HG02588 (cell line): ENCODE measurements at regions not wholly inside any gene's neighbourhood (a gene's known extent, or its start where the extent isn't known, plus 50 kb on each side); places are given as distances from the start of the nearest gene placed in this dataset.
"Not testable (repeated sequence)": the region's sequence is repeated elsewhere in the genome, so short reads cannot be mapped to it uniquely, and the experiment has no call there.

Experiments
- ATAC-seq: cut with Tn5 transposase; IDR thresholded peaks from one replicate; pipeline ENCODE4 v1.9.1; 2021; ENCODE audit warnings: mild to moderate bottlenecking, moderate library complexity; ENCODE audit not compliant: unreplicated experiment

DNA sequence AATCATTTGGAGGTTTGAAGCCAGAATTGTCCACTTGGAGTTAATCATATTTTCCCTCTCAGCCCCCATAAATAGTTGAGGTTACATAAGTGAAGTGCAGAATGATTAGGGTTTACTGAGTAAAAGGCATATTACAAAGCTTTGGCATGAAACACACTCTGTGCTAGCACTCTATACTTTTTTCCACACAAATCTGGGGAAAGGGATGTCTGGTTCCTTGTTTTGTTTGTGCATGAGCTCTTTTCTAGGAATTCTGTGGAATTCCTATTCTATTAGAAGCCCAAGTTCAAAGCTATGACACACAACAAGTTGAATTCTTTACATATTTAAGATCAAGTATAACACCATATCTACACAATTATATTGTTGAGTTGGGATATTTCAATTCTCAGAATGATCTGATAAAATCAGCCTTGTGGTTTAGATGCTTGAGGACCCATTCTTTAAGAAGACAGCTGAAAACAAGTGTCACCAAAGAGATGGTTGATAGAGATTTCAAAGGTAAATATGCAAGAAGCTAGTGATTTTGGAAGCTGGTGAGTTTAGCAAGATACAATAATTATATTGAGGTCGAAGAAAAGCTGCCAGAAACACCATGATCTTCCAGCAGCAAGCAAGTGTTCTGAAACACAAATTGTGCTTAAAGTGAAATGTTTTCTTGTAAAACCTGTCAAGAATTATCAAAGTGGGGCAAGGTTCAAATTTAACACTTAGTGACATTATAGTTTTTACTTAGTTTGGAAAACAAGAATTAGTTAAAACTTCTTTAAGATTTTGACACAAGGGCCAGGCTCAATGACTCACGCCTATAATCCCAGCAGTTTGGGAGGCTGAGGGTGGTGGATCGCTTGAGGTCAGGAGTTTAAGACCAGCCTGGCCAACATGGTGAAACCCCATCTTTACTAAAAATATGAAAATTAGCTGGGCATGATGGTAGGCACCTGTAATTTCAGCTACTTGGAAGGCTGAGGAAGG is 122.6 kb downstream of the INHBA start:
- no peak for ATAC-seq

DNA sequence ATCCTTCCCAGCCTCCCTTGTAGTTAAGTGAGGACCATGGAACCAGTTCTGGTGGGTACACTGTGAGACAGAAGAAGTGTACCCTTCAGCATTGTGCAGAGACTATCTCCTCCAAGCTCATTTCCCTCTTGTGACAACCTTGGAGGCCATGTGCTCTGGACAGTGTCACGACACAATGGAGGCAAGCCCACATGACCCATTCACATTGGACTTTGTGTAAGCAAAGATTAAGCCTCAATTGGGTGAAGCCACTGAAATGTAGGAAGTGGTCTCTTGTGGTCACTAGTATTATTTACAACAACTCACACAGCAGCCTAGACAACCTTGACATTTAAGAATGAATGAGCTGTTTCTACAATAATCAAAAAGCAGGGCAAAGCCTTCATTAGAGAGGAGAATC is 124.2 kb downstream of the INHBA start:
- no peak for ATAC-seq

DNA sequence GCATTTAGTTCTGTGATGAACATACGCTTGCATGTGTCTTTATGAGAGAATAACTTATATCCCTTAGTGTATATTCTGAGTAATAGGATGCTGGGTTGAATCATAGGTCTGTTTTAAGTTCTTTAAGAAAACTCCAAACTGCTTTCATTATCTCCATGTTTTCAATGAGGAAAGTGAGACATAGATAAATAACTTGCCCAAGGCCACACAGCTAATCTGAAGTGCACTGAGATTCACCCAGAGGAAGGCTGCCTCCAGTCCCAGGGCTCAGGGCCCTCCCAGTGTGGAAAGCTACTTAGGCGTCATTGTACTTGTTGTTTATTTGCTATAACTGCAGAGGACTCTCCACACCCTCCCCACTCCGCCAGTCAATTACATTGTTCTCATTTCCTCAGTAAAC is 126.7 kb downstream of the INHBA start:
- no peak for ATAC-seq

DNA sequence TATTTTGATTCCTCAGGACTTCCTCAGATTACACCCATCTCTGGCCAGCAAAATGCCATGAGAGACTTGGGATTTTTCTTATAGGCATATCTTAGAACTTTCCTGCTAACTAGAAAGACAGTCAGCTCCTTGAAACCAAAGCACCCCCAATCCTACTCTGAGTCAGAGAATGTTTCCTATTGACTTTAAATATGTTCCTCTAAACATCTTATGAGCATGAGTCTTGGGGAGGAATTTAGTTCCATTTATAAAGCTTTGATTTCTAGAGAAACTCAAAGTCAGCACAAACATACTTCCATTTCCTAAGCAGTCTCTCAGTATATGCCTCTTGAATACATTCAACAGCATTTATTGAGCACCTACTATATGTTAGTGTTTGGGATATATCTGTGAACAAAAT is 128.5 kb downstream of the INHBA start:
- ATAC-seq: no peak

DNA sequence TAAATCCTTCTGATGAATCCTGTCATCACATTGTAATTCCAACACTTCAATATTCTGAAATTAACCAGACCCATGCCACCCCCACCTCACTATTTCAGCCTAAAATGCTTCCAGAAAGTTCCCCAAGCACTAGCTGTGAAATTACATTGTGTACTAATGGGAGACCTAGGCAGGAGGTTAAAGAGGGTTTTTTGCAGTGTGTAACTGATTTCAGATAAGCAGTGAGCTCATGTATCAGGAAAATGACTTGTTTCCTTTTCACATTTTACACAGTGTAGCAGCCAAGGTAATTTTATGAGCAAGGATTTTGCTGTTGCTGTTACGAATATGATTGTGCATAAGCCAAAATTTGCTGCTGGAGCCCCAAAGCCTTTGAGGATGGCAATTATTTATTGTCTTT is 129.0 kb downstream of the INHBA start:
- ATAC-seq: no peak

DNA sequence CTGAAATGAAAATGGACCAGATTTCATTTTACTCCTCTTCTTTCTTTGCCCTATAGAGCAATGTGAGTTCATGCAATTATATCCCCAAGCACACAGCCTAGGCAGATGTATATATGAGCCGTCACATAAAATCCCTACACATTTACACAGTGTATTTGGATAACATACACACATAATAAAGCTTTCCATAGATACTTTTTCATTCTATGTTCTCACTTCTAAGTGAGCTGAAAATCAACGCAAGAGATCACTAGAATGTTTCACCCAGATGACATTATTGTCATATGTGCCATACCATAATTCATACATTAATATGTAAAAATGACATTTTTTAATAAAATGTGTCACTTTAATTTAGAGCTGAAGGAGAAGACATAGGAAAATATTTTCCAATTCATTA is 129.4 kb downstream of the INHBA start:
- no peak for ATAC-seq

DNA sequence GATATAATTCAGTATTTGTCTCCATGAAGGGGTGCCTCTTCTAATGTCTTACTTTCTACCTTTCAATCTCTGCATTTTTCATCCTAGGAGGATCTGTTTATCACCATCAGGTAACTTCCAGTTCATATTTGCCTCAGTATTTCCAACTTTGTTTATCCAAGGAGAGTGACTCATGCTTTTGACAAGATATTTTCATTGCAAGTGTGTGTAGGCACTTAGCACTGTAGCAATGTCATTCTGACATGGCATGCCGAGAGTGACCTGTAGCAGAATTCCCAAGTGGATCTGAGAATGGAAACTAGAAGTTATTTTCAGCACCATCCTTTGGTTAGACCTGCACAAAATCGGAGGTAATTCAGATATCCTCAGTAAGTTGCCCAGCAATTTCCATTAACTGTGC is 129.9 kb downstream of the INHBA start:
- ATAC-seq: no peak

DNA sequence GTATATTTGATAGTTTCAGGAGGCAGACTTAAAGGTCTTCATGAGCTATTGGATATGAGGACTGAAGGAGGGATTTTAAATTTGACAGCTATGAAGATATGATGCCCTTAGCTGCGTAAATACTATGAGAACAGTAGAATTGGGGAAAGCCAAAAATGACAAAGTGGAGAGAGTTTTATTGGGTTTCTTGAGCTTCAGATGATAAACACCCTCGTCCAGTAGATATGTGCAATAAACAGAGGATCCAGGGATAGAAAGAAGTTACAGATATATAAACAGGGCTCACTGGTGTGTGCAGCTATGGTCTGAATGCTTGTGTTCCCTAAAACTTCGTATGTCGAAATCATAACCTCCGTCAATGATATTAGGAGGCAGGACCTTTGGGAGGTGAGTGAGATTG is 131.3 kb downstream of the INHBA start:
- no peak for ATAC-seq

DNA sequence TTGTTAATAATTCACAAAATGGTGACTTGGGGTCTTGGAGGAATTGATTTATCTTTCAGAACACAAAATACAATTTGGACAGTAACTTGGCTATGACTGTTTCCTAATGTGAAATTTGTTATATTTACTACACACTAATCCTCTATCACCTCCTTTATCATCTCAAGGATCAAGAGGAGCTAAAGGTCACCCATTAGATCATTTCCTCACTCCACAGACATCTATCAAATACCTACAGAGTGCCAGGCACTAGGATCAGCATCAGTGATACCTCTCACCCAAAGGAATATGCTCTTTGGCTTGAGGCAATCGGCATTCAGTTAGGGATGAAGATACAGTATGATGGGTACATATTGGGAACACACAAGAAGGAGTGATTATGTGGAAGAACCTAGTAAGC is 132.1 kb downstream of the INHBA start:
- ATAC-seq: no peak

DNA sequence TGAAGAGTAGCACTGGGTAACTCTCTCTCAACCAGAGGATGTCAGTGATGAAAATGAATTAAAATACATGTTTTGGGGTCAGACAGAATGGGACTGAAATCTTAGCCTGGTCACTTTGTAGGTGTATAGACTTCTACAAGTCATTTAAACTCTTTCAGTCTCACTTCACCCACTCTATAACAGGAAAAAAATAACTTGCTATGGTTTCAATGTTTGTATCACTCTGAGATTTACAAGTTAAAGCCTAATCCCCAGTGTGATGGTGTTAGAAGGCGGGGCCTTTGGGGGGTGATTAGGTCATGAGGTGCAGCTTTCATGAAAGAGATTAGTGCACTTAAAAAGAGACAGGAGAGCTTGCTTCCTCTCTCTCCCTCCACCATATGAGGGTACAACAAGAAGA is 134.8 kb downstream of the INHBA start:
- peak; percentile 63 for ATAC-seq

DNA sequence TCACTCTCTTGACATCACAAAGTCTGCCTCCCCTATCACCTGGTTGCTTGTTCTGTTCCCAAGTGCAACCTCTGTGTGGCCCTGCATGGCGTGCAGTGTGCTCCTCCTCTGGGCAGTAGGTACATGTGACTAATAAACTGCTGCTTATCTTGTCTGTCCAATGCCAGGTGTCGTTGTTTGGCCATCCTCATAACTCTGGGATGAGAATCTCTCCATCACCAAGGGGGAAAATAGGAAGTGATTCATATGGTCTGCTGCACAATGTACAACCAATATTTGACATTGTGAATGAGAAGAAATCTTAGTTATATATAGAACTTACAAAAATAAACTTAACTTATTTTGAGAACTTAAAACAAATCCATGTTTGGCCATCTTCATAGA is 135.2 kb downstream of the INHBA start:
- no peak for ATAC-seq

DNA sequence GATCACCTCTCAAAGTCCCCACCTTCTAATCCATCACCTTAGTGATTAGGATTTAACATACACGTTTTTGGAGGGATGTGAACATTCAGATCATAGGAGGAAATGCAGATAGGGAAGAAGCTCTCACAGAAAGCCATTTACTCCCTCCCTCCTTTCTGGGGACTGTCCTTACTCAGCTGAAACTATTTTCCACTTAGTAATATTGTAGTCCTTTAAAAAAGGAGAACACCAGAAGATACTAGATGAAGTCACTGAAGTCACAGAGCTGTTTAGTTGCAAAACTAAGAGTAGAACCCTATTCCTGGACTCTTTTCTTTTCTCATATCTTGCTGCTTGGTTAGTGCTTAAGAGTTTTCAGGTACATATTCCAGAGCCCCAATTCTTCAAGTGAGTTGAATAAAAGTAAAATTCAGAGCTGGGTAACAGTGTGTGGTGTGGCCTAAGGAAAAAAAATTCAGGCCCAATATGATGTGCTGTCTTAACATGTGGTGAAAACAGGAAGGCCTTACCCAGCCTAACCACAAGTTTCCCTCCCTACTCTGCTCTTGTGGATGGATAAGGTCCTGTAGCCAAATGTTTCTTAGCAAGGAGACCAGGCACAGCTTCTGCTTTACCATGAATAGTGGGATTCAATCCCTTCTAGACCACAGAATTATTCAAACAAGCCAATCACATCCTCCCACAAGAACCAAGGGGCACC is 135.7 kb downstream of the INHBA start:
- no peak for ATAC-seq

DNA sequence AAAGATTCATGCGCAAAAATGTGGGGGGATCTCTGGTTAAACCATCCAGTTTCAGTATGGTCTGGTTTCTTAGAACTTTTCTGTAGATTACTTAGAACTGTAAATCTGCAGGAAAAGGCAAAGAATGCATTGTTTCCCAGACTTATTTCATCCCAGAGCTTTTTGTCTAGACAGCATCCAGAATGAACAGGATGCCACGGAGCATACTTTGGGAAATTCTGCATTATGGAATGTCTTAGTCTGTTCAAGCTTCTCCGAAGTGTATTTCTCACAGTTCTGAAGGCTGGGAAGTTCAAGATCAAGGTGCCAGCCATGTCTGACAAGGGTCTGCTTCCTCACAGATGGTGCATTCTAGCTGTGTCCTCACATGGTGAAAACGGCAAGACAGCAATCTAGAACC is 136.3 kb downstream of the INHBA start:
- no peak for ATAC-seq

DNA sequence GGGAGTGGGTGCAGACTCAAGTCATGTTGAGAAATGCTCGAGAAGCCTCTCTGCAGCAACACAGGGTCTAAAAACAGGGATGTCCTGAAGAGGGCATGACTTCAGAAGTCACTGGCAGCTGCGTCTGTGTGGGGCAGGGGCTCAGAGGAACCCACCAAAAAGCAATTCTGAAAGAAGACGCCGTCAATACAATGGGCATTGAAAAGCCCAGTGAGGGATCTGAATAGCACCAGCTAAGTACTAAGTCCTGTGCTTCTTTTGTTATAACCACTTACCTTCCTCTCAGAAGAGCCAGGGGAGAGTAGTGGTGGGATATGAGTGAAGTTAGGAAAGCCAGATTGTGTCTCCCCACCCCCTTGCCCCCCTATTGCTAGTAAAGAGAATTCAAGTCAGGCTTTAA is 137.2 kb downstream of the INHBA start:
- no peak for ATAC-seq

DNA sequence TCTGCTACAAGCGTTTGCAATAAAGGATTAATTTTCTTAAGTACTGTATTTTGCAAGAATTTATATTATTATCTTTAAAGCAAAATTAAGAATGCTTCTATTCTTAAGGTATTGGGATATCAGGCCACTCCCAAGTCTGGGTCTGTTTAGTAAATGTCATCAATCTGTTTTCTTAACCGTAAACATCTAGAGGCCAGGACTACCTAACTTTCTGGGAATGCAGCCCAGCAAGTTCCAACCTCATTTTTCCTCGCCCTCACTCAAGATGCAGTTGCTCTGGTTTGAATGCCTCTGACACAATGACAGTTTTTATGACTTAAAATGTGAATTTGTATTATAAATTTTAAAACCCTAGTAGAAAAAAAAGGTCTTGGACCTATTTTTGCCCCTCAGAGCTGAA is 143.5 kb downstream of the INHBA start:
- ATAC-seq: no peak

DNA sequence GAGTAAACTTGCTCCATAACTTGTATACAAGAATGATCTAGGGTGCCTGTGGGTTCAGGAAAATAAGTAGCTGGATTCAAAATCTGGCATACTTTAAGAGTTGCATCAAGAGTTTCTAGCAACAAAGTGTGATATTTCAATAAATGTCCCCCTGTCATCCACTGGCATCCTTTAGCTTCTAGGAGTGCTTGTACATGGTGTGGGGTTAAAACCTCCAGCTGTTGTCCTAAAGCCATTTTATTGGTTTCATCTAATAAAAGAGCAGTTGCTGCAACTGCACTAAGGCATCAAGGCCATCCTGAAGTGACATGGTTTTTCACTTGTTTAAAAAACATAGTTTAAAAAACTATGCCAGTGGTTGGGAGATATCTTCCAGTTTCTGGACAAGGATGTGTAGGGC is 148.4 kb downstream of the INHBA start:
- ATAC-seq: no peak

DNA sequence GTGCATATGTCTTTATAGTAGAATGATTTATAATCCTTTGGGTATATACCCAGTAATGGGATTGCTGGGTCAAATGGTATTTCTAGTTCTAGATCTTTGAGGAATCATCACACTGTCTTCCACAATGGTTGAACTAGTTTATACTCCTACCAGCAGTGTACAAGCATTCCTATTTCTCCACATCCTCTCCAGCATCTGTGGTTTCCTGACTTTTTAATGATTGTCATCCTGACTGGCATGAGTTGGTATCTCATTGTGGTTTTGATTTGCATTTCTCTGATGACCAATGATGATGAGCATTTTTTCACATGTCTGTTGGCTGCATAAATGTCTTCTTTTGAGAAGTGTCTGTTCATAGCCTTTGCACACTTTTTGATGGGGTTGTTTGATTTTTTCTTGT is 152.8 kb downstream of the INHBA start:
- not testable (repeated sequence) for ATAC-seq

DNA sequence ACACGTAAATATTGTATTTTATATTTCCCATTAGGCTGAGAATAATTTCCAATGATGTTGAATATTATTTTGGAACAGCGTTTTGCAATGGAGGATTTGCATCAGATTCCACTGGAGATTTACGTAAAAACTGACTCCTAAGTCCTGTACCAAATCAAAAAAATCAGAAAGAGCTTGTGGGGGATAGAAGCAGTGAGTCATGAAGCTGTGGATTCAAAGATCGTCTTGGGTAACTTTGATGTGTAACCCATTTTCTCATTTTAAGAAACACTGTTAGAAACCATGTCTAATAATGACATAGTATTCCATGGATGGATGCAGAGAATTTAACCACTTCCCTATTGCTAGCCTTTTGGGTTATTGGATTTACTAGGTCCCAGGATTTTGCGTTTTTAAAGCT is 158.6 kb downstream of the INHBA start:
- ATAC-seq: no peak

DNA sequence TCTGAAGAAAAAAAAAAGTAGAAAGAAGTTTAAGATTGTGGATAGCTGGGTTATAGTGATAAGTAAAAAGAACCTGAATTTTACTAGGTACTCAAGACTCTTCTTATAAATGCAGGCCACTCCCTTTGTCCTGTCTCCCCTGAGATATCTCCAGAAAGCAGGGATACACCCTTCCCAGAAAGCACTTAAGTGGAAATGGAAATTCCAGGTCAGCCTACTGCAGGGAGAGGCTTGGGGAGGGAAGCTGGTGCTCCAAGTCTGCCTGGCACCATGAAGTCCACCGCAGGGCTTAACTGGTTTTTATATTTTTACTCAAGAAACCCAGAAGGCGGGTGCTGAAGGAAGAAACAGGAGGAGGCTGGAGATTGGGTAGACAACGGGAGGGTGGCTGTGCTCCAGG is 162.3 kb downstream of the INHBA start:
- no peak for ATAC-seq

DNA sequence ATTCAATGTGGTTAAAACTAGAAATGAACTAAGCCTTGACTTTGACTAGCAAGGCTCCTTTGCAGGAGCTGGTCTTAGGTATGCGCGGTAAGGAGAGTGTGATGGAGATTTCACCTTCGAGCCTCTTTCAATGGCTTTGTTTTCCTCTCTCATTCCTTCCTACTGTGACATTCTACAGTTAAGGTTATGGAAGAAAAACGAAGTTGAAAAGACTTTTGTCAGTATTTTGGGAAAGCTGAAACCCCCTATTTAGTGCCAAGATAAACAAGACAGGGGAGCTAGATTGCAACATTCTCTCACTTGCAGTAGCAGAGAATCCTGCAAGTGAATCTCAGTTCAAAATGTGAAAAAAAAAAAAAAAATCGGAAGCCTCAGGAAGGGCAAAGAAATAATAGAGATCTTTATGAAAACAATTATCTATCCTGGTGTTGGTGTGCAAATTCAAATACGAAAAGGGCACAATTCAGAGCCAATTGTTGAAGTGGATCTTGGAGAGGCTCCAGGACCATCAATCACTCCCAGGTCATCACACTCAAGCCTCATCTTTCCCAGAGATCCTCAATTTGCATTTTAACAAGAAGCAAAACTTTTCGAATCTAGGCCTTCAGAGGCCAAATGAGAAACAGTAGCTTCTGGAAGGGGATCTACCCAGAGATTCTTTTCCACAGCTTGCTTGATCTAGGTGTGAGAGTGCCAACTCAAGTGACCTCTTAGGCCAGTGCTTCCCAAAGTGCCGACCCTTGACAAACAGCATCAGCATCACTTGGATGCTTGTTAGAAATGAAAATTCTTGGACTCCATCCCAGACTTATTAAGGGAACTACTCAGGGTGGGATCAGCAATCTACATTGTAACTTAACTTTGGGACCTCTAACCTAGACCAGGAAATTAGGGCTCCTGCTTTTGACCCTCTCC is 163.8 kb downstream of the INHBA start:
- ATAC-seq: no peak
